HG02571 (cell line): ENCODE measurements at regions not wholly inside any gene's neighbourhood (a gene's known extent, or its start where the extent isn't known, plus 50 kb on each side); places are given as distances from the start of the nearest gene placed in this dataset.

Experiments used
- ATAC-seq: cut with Tn5 transposase; IDR thresholded peaks from one replicate; pipeline ENCODE4 v1.9.1; 2021; ENCODE audit warnings: mild to moderate bottlenecking, moderate library complexity; ENCODE audit not compliant: unreplicated experiment

DNA sequence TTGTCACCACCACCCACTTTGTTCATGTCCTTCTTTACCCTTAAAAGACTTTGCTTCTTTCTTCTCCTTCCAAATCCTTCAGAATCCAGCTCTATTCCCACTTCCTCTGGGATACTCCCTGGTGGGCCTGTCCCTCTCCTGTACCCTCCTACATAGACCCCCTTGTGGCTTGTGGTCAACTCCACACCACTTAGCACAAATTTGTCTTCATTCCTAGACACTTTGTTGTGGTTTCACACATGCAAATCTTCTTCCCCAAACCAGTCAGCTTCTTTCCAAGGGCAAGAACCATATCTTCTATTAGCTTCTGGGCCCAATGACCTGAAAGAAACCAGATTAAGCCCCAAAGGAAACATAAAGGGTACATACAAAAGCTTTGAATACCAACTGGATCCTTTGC, 342.4 kb downstream of the TNS1 start:
- ATAC-seq, result no peak

DNA sequence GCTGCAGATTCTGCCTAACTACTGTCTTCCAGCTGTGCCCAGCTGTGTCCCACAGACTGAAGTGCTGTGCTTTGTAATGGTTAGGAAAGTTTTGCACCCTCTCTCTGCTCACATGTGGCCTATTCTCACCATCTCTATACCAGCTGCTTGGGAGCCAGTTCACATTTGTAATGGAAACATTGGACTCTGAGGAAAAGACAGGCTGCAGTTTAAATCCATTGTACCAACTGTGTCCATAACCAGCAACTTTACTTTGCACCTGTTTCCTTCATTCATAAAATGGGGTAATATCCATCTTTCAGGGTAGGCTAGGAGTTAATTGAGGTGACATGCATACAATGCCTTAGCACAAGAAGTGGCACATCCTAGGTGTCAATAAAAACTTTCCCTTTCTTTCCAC, 344.0 kb downstream of the TNS1 start:
- ATAC-seq, result no peak

DNA sequence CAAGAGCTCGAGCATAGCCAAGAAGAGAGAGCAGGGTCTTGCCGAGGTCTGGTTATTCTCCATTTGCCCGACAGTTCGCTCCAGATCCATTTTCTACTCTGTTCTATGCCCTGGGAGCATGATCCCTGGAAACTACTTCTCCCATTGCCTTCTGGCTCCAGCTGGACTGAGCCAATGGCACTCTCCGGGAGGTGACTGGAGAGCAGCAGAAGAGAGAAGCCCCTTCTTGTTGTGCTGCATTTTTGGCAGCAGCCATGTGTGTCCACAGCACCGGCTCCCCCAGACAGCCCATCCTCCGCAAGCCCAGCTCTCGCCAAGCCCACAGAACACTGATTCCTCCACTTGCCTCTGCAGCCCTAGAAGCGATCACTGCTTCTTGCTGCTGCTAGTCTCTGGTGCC, 345.5 kb downstream of the TNS1 start:
- ATAC-seq, result no peak

DNA sequence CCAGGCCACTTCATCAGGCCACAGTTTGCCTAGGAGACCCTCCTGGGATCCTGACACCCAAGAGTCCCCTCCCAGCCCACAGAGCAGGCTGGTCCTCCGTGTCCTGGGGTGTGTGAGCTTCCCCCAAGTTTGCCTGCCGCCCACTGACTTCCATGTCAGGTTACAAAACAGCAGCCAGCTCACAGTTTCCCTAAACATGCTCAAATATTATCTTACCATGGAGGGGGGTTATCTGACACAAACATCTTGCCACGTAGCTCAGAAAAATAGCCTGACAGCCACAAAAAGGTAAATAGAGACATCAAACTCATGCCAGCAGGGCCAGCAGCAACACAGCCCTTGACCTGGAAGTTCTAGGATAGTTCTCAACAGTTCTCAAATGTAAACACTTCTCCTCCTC, 346.5 kb downstream of the TNS1 start:
- no peak for ATAC-seq

DNA sequence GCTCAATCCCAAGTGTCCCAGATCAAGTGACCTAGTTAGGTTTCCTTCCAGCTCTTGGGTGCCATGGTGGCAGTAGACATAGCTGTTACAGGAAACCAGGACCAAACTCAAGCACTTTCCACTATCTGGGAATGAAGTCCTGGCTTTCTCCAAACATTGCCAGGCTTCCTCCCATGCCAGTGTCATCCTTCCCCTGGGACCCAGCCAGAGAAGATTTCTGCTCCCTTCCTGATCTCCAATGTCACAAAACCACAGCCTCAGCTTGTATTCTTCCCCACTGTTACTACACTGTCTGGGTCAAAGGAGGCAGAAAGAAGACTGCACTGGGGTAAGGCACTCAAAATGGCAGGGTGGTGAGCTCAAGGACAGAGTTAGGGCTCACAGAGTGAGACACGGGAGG, 347.1 kb downstream of the TNS1 start:
- no peak for ATAC-seq

DNA sequence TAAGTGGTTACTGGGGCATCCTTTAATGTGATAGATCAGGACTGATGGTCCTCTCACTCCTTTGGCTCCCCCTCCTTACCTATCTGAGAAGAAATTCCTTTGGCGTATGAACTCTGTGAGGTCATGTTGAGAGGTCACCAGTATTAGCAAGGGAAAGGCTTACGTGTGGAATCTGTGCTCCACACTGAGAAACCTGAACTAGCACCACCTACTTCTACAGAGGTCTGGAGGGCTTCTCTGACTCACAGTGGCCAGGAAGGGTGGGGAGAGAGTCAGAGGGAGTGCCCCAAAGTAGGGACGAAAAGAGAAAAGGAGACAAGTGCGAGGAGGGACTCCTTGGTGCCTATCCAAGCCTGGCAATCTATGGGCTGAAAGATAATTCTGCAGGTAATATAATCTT, 348.6 kb downstream of the TNS1 start:
- ATAC-seq, result no peak

DNA sequence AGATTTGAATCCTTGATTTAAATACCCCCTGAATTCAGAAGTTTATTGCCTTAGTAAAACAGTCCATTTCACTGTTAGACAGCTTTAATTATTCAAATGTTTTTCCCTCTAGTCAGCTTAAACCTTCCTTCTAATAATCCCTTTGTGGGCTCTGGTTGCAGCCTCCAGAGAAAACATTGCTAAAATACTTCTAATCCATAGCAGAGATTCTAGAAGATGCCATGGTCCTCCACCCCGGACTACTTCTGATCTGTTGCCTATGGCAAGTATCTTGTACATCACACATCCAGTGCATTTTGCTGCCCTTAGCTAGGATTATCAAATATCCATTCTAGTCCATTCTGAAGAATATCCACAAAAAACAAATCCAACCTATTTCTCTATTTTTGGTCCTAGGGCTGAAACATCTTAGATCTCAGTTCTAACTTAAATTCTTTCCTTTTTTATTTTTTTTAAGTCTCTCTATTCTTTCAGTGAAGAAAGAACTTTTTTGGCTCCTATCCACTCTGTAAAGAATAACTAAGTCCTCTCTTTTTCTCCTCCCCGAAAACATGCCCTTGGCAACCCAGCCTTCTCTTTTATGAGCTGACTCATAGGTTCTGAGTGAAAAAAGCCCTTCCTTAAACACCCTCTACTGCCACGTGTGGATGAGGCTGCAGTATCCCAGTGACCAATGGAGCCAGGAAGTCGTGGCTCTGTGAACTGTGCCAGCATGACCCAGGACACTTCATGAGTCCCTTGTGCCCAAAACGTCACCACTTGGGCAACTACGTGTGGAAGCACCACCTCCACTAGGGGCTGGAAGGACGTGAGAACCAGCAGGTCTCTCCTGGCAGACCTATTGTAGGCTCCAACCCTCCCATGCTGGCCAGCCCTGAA, 349.8 kb downstream of the TNS1 start:
- no peak for ATAC-seq

DNA sequence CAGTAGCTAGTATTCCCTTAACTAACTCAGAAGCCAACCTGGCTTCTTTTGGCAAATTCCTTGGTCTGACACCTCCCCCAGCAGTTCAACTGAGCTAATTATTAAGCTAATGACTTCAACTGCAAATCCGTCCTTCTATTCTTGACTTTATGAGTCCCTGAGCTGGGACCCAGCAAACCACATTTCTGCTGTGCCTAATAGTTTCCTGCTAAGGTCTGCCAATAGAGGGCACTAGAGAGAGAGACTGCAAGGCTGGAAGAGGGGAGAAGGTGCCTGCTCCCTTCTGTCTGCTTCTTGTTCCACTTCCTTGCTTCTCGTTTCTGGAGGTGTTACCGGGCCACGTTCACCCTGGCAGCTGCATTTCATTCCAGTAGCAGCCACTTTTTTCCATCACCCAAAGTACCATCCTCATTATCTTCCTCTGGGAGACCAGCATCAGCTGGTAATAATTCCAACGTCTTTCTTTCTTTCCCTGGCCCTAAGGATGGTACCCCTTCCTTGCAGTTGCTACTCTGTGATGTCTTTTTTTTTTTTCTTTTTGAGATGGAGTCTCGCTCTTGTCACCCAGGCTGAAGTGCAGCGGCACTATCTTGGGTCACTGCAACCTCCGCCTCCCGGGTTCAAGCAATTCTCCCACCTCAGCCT, 352.0 kb downstream of the TNS1 start:
- no peak for ATAC-seq

DNA sequence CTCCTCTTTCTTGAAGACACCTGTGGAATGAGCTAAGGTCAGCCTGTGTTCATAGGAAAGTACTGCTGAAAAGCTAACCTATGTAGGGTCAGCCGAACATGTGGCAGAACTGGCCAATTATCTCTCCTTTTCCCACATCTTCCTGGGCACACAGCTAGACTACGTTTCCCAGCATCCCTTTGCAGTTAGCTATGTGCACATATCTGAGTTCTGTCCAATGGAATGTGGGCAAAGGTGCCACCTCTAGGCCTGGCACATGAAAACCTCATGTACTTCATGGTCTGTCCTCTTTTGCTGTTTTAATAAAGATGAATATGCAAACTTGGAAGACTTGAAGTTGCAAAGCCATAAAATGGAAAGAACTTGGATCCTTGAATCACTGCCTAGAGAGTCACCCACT, 352.6 kb downstream of the TNS1 start:
- ATAC-seq, result no peak

DNA sequence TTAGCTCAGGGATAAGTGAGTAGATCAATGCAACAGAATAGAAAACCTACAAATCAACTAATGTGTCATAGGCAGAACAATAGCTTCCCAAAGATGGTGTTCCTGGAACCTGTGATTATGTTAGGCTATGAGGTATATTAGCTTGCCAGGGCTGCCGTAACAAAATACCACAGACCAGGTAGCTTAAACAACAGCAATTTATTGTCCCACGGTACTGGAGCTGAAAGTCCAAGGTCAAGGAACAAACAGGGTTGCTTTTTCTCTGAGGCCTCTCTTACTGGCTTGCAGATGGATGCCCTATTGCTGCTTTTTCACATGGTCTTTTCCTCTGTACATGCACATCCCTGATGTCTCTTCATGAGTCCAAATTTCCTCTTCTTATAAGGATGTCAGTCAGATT, 354.9 kb downstream of the TNS1 start:
- ATAC-seq, result no peak

DNA sequence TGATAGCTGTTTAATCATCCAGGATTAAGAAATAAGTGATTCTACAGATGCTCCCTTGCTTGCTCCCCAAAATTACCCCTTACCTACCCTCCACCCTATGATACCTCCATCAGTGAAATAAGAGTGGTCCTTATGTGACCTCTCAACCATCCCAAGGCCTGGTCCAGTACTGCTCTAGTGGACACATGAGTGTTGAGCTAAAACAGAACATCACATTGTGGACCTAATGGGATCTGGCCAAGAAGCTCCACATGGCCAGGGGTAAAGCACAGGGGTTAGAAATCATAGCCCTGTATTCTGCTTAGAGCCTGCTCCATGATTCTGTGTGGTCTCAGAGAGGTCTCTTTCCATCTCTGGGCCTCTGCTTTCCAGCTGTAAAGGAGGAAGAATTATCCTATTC, 355.6 kb downstream of the TNS1 start:
- no peak for ATAC-seq

DNA sequence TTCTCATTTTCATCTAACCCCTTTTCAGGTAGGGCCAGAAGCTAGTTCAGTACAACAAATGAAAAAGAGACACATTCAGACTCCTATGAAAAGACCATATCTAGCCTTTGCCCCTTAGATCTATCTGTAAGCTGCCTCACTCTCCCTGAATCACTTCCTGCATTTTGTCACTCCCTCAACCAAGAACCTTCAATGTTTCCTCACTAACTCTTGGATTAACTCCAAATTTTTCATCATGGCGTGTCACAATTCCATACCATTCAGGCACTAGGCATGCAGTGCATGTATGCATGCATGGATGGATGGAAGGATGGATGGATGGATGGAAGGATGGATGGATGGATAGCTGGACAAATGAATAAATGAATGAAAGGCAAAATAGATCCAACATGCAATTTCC, 356.9 kb downstream of the TNS1 start:
- ATAC-seq, result no peak

DNA sequence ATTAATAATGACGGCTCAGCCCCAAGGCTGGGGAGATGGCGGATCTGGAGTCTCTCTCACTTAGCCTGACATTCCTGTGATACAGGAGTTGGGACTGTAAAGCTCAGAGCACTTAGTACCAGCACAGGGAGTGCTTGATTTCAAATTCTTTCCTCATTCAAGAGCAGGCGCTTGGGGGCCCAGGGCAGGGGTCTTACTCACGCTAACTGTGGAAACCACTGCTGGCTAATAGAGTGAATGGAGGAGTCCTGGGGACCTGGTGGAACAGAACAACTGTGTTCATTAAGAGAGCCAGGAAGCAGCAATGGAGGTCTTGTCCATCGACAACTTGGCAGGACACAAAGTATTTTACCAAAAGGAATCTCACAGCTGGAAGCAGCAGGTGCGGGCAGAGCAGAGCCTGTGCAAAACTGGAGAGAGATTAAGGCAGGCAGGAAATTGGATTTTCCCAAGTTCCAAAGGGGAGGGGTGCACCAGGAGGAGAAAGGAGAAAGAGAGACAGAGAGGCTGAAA, 358.9 kb downstream of the TNS1 start:
- ATAC-seq, result no peak

DNA sequence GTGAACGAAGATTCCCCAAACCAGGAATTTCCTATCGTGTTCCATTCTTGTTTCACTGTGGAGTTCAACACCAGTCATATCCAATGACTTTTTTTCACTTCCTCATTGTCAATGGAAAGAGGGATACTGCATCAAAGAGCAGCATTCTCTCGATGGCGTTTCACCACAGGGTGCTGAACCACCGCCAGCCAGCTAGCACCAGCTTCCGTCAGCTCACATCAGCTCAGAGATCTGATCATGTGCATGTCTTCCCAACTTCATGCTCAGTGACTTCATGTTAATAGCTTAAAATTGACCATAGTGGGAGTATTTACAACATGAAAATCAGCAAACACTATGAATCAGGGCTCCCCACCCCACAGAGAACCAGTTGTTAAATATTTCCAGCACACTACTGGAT, 359.9 kb downstream of the TNS1 start:
- no peak for ATAC-seq

DNA sequence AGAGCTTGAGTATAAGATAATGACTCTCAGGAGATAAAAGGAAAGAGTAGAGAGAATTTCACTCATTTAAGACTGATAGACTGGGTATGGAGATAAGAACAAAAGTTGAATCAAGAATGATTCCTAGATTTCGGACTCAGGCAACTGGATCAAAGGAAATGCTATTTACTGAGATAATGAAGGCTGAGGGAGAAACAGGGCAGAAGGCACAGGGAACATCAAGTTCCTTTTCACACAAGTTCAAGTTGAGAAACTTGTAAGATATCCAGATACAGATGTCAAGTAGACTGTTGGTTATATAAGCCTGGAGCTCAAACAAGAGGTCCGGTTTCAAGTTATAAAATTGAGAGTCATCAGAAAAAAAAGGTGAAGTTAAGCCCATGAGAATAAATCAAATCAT, 360.8 kb downstream of the TNS1 start:
- no peak for ATAC-seq

DNA sequence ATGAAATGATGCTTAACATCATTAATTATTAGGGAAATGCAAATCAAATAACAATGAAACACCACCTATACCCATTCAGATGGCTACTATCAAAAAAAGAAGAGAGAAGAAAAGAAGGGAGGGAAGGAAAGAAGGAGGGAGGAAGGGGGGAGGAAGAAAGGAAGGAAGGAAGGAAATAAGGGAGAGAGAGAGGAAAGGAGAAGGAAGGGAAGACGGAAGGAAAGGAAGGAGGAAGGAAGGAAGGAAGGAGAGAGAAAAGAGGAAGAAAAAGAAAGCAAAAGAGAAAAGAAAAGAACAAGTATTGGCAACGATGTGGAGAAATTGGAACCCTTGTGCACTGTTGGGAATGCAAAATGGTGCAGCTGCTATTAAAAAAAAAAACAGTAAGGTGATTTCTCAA, 363.3 kb downstream of the TNS1 start:
- no peak for ATAC-seq

DNA sequence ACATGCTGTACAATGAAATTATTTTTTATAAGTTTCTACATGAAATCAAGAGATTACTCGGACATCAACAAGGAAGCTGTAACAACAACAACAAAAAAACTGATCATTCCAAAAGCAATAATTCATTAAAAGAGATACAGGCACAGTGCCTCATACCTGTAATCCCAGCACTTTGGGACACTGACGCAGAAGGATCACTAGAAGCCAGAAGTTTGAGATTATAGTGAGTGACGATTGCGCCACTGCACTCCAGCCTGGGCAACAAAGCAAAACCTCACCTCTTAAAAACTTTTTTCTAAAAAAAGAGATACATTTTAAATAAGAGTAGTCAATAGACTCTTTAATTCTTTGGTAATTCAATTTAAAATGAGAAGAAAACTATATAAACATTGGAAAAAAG, 364.3 kb downstream of the TNS1 start:
- ATAC-seq, result no peak

DNA sequence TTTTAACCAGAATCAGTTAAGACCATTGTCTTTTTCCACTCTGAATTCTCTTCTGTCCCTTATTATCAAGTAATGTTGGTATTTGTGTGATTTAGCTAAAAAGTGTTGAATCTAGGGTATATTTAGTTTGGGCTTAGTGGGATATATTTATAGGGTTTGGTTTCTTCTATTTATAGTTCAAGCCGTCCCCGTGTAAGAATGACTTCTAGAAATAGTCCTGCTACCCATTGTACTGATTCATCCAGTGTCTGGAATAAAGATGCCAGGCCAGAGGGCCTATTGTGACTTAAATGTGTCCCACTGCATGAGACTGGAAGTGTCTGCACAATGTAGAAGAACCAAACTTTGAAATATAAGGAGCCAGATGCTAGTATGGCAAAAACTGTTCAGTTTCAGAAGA, 364.8 kb downstream of the TNS1 start:
- ATAC-seq, result no peak

DNA sequence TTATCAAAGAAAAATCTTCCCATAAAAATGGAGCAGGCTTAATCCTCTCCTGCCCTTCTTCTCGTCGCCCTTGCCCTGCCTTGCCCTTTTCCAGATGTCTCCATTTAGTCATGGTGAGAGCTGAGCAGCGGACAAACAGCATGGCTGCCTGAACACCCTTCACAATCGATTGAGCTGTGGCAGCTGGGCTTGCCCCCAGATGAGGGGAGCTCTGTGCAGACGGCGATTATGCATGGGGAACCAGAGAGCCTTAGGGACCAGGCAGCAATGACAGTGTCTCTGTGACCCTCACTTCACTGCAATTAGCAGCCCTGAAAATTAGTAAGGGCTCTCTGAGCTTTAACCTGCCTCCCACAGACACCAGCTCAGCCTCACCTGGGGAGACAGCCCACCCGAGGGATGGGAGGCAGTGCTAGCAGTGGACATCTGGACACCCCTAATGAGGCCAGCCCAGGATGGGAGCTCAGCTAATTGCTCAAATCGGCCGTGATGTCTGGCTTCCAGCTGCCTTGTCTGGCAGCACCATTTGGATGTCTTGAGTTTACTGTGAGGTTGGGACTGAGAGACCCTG, 365.7 kb downstream of the TNS1 start:
- ATAC-seq, result no peak

DNA sequence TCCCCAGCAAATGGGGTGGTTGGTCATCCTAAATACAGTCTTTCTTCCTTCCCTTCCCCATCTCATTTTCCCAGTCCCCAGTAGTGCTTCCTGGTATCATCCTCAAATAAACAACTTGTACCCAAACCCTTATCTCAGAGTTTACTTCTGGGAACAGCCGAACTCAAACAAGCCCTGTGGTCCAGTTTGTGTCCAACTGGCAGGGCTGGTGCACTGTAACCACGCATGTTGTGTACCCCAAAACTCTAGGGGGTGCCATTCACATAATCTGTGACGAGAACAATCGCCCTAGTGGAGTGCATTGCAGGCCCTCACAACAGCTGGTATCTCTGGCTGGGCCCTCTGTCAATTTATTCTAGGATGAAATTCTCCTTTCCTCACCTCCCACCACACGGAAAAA, 366.2 kb downstream of the TNS1 start:
- no peak for ATAC-seq

DNA sequence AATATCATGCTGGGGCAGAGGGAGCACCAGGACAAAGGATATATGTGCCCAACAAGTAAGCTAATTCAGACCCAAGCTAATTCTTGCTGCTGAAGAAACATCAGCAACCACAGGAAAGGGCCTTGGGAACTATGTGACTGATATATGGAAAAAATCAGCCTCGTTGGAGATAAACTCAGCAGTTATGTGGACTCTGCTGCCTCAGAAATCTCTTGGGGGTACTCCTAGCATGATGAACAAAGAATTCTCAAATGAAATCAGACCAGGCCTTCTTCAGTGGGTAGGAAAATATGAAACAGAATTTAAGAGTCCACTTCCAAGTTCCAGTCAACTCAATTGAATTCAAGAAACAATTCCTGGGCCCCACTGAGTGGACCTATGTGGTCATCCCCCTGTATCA, 367.9 kb downstream of the TNS1 start:
- ATAC-seq, result no peak

DNA sequence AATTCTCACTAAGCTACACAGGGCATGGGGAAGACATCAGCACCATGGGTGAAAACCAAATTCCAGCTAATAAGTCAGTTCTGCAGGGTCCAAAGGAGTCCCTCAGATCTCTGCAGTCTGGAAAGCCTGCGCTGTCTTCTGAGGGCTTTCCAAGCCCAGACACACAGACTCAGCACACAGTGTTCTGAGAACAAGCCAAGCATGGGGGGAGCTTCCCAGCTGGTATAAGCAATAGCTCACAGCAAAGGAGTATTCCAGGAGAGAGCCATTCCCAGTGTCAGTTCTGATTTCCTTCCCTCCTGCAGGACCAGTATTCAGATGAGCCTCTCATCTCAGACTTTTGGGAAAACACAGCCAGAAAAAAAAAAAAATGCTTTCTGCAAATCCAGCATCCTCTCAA, 370.8 kb downstream of the TNS1 start:
- no peak for ATAC-seq
